Uterus (tissue), 3 donors: ENCODE measurements at regions not wholly inside any gene's neighbourhood (a gene's known extent, or its start where the extent isn't known, plus 50 kb on each side); places are given as distances from the start of the nearest gene placed in this dataset.
"Not testable (repeated sequence)": the region's sequence is repeated elsewhere in the genome, so short reads cannot be mapped to it uniquely, and the experiment has no call there.

Source experiments
- DNase-seq, 2 donors: peaks; one replicate each; pipeline ENCODE4 v3.0.0-alpha.2; 2019 to 2020
- H3K27ac ChIP-seq, 2 donors: fragments of 200-600 bp; sonication (generic); 1 replicate in 1 of 2; 2 replicates in 1 of 2; pipeline ENCODE4 v1.5.1; 2016 to 2018
- H3K27me3 ChIP-seq, 2 donors: fragments of 200-600 bp; sonication (generic); one replicate each; pipeline ENCODE4 v1.5.1; 2018 to 2019; ENCODE audit warnings: control low read depth in 1 of 2
- H3K36me3 ChIP-seq, 2 donors: fragments of 200-600 bp; sonication (generic); one replicate each; pipeline ENCODE4 v1.5.1; 2019; ENCODE audit warnings: control low read depth in 1 of 2
- H3K4me1 ChIP-seq, 2 donors: fragments of 200-600 bp; sonication (generic); one replicate each; pipeline ENCODE4 v1.5.1; 2018 to 2019; ENCODE audit warnings: control low read depth in 1 of 2
- H3K4me3 ChIP-seq, 2 donors: fragments of 200-600 bp; sonication (generic); 1 replicate in 1 of 2; 2 replicates in 1 of 2; pipeline ENCODE4 v1.5.1; 2018 to 2019; ENCODE audit warnings: mild to moderate bottlenecking in 1 of 2
- H3K9me3 ChIP-seq, 2 donors: fragments of 200-600 bp; sonication (generic); one replicate each; pipeline ENCODE4 v1.5.1; 2019; ENCODE audit warnings: control low read depth in 1 of 2
- CTCF ChIP-seq, 4 experiments: fragments of 200-600 bp in 2 of 4; fragments of 450-650 bp in 2 of 4; sonication (generic) in 2 of 4; IDR thresholded peaks; one replicate each; pipeline ENCODE4 v1.5.1; 2016 to 2019; ENCODE audit warnings: antibody characterized with exemption in 4 of 4, mild to moderate bottlenecking in 2 of 4, moderate library complexity in 1 of 4
- POLR2A ChIP-seq, 2 donors: fragments of 450-650 bp; IDR thresholded peaks; one replicate each; pipeline ENCODE4 v1.6.1; 2016; ENCODE audit warnings: antibody characterized with exemption in 2 of 2, mild to moderate bottlenecking in 1 of 2, moderate library complexity in 1 of 2
- intact Hi-C: fragments of 100-400 bp; cut with DNase I; formaldehyde crosslinking; loops from one replicate; pipeline ENCODE4 v1.15.1; 2023; ENCODE audit warnings: low total_unique reads
- donor health status: DM: yes; HTN: yes; CAD: no.

GRCh38 chr4:27973700-27974099 lies 1113.1 kb downstream of the STIM2 start:
- intact Hi-C loops = no loop called here
- no peak for TF ChIP-seq POLR2A (IDR thresholded peaks at IDR 0.05)
- TF ChIP-seq CTCF (IDR thresholded peaks at IDR 0.05) = no peak
- H3K27me3 ChIP-seq = no peaks in the 10 kb centered on the region
- H3K36me3 ChIP-seq = no peaks in the 10 kb centered on the region
- no peak overlapping the region for H3K4me3 ChIP-seq
- no peaks in the 10 kb centered on the region for H3K4me1 ChIP-seq
- DNase-seq = no peak
- no peaks in the 10 kb centered on the region for H3K9me3 ChIP-seq
- H3K27ac ChIP-seq = no peak overlapping the region

- no peak overlapping the region for H3K27ac ChIP-seq
- TF ChIP-seq POLR2A (IDR thresholded peaks at IDR 0.05) = no peak
- TF ChIP-seq CTCF (IDR thresholded peaks at IDR 0.05) = no peak
- no peaks in the 10 kb centered on the region for H3K9me3 ChIP-seq
- no peaks in the 10 kb centered on the region for H3K27me3 ChIP-seq
- H3K36me3 ChIP-seq = no peaks in the 10 kb centered on the region
- no peaks in the 10 kb centered on the region for H3K4me1 ChIP-seq
- no peak for DNase-seq
- intact Hi-C loops = no loop called here
- no peak overlapping the region for H3K4me3 ChIP-seq
Observed at GRCh38 chr4:27974339-27974738, 1113.7 kb downstream of the STIM2 start.

- H3K4me1 ChIP-seq, DNase-seq, H3K4me3 ChIP-seq, H3K27me3 ChIP-seq, intact Hi-C loops, H3K27ac ChIP-seq, H3K36me3 ChIP-seq, H3K9me3 ChIP-seq: not testable (repeated sequence)
Observed at GRCh38 chr4:27974881-27975280, 1114.2 kb downstream of the STIM2 start.

- not testable (repeated sequence) for DNase-seq
Observed at GRCh38 chr4:27978427-27979109, 1117.9 kb downstream of the STIM2 start.

GRCh38 chr4:27985522-27985921 lies 1124.9 kb downstream of the STIM2 start:
- TF ChIP-seq CTCF (IDR thresholded peaks at IDR 0.05) = no peak
- TF ChIP-seq POLR2A (IDR thresholded peaks at IDR 0.05) = no peak

More at GRCh38 chr4:27978427-27979109, 1117.9 kb downstream of the STIM2 start:
- H3K4me1 ChIP-seq, H3K27me3 ChIP-seq, H3K27ac ChIP-seq, H3K9me3 ChIP-seq, H3K4me3 ChIP-seq, H3K36me3 ChIP-seq, intact Hi-C loops: not testable (repeated sequence)

GRCh38 chr4:27986476-27986875 lies 1125.8 kb downstream of the STIM2 start:
- Histone ChIP-seq H3K4me1 (no peaks in the 10 kb centered on the region), H3K27ac (no peak overlapping the region), H3K27me3 (no peaks in the 10 kb centered on the region), H3K9me3 (no peaks in the 10 kb centered on the region), H3K4me3 (no peak overlapping the region), H3K36me3 (no peaks in the 10 kb centered on the region)
- TF ChIP-seq POLR2A (IDR thresholded peaks at IDR 0.05) = no peak
- no peak for TF ChIP-seq CTCF (IDR thresholded peaks at IDR 0.05)
- no peak for DNase-seq
- intact Hi-C loops = no loop called here

More at GRCh38 chr4:27985522-27985921, 1124.9 kb downstream of the STIM2 start:
- intact Hi-C loops = no loop called here
- Histone ChIP-seq H3K4me3 (no peak overlapping the region), H3K27me3 (no peaks in the 10 kb centered on the region), H3K9me3 (no peaks in the 10 kb centered on the region), H3K36me3 (no peaks in the 10 kb centered on the region), H3K27ac (no peak overlapping the region), H3K4me1 (no peaks in the 10 kb centered on the region)
- no peak for DNase-seq
